ENCODE measurements at regions not wholly inside any gene's neighbourhood (a gene's known extent, or its start where the extent isn't known, plus 50 kb on each side); places are given as distances from the start of the nearest gene placed in this dataset.

- no peak for TF ChIP-seq CTCF (IDR thresholded peaks at IDR 0.05; ENCODE audit: low read depth, low read length)
- no peak for DNase-seq (ENCODE audit: low read depth in 2 of 2)
- no peak overlapping the region for H3K4me3 ChIP-seq (replicated peaks in 1 of 2; ENCODE audit: low read depth in 2 of 2, low read length in 2 of 2)
Measured at GRCh38 chr7:115070311-115070710, 148.4 kb downstream of the MDFIC start.
